GM12873 (cell line): ENCODE measurements at regions not wholly inside any gene's neighbourhood (a gene's known extent, or its start where the extent isn't known, plus 50 kb on each side); places are given as distances from the start of the nearest gene placed in this dataset.

Experiments
- TF ChIP-seq, protein P1 (sequence below): IDR thresholded peaks from 2 replicates; pipeline ENCODE4 v1.5.1; 2012; ENCODE audit warnings: low read depth, mild to moderate bottlenecking, moderate library complexity, low read length, control low read depth; ENCODE audit not compliant: insufficient read depth; ENCODE audit errors: missing control alignments

DNA sequence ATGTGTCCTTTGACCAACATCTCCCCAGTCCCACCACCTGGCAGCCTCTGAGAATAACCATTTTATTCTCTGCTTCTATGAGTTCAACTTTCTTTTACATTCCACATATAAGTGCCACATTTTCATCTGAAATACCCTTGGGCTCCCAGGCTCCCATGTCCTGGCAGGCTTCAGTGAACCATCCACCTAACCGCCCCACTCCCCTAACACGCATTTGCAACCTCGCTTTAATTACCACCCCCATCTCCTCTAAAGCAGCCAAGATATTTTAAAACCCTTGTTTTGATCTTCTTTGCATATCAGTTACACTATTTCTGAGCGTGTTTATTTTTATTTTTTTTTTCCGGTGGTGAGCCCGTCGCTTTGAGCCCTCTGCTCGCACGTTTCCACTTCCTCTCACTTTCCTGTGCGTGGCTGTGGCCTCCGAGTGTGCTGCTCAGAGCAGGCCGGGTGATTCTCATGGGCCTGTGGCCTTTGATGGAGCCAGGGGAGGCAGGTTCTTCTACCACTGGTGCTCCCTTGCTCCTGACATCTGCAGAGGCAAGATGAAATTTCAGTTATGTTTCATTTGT lies 195.4 kb upstream of the LPP start:
- TF ChIP-seq, protein P1, sequence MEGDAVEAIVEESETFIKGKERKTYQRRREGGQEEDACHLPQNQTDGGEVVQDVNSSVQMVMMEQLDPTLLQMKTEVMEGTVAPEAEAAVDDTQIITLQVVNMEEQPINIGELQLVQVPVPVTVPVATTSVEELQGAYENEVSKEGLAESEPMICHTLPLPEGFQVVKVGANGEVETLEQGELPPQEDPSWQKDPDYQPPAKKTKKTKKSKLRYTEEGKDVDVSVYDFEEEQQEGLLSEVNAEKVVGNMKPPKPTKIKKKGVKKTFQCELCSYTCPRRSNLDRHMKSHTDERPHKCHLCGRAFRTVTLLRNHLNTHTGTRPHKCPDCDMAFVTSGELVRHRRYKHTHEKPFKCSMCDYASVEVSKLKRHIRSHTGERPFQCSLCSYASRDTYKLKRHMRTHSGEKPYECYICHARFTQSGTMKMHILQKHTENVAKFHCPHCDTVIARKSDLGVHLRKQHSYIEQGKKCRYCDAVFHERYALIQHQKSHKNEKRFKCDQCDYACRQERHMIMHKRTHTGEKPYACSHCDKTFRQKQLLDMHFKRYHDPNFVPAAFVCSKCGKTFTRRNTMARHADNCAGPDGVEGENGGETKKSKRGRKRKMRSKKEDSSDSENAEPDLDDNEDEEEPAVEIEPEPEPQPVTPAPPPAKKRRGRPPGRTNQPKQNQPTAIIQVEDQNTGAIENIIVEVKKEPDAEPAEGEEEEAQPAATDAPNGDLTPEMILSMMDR = no peak

DNA sequence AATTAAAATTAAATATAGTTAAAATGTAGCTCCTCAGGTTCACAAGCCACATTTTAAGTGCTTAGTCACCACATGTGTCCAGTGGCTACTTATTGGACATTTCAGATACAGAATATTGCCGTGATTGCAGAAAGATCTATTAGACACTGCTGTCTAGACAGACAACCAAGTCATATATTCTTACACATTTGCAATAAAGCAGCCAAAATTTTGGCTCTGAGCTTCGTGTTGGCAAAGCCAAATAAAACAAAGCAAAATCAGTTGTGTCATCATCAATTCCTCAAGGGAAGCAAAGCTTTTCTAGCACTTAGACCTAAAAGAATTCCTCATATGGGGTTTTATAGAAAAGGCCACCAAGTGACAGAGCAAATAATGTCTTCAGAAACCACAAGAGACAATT lies 193.1 kb upstream of the LPP start:
- TF ChIP-seq, protein P1 = no peak

DNA sequence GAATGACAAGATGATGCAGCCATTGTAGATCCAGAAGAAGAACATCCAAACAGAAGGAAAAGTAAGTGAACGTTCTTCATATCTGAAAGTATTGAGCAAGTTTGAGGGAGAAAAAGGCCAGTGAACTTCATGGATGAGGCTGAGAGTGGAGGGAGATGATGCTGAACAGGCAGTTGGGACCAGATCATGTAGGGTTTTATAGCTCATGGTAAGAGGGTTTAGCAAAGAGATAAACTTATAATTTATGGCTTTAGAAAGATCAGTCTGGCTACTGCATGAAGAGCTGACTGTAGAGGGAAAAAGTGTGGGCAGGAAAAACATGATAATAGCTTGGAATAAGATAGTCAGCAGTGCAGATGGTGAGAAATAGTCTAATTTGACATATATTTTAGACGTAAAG lies 192.6 kb upstream of the LPP start:
- TF ChIP-seq, protein P1 = no peak

DNA sequence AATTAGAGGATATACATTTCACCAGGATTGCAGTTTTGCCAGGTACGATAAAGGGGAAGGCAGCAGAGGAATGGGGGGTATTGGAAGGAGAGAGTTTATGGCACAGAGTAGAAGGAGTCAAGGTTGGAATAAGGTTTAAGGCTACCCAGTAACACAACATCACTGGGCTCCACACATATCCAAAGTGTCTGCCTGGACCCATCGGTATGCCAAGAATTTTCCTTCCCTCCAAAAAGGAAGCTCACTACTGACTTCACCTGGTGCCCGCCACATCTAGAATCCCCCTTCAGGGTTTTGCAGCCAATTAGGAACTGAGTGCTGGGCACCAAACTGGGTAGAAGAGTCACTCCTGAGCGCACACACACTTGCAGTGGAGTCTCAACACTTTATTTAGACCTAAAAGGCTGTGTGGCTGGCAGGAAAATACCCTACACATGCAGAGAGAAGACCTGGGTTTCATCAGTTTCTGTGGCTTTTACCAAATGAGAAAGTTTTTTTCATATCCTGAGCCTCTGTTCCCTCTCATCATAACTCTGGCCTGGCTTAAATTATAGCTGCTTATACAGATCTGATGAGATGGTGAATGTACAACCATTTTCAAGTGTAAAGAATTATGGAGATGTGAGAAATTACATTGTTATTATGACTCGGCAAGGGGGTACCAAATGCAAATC lies 190.8 kb upstream of the LPP start:
- TF ChIP-seq, protein P1 = no peak

DNA sequence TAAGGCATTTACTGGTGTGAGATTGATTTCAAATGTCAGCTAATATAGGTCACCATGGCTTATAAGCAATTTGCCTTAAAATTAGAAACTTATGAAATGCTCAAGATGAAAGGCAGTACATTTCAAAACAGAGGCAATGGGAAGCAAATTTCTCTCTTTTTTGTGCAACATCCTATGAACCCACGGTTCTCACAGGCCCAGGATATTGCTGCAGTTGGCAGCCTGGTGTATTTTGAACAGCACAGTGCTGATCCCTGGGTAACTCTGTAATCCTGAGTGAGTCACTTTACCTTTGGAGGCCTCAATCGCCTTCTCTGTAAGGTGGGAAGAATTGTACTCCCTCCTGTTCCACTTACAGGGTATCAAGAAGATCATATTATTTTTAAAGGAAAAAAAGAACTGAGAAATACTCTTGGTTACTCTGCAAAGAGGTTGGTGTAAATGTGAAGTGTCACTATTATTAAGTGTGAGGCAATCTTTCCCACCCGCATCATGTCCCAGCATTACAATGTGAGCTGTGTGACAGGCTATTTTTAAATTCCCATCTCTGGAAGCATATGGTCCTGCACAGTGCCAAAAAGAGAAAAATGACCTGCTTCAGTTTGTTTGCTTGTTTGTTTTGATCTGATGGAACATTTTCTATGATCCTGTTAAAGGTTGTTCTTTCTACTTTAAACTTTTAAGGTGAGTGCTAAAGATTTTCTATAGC lies 190.1 kb upstream of the LPP start:
- TF ChIP-seq, protein P1 = no peak

DNA sequence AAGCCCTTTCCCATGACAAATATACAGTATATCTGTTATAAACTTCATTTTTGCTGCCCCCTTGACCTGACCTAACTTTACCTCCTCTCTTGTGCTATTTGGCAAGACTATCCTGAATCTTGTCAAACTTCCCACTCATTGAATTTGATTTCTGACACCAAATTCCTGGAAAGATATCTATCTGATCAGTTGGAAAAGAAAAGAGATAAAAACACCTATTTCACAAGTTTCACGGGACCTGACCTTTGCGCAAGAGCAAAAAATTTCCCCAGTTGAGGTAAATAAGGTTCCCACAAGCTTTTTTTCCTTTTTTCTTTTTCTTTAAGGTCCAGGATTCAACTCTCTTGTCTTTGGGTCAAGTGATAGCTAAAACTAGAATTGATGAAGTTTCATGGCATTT lies 189.2 kb upstream of the LPP start:
- TF ChIP-seq, protein P1 = no peak

DNA sequence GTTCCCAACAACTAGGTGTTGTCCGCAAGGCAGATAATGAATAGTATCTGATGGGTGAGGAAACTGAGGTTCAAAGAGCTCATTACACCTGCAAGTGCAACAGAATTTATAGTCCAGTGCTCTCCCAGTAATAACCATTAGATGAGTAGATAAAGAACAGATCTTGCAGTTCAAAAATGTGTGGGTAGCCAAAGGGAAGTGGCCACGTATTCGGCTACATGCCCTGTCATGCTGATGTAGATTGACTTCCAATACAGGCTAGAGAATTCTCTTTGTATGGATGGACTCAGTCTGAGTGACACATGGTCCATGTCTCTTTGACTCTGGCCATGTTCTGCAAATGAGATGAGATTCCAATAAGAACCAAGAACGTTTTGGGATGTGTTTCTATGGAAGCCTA lies 187.9 kb upstream of the LPP start:
- TF ChIP-seq, protein P1 = no peak
